ENCODE measurements at regions not wholly inside any gene's neighbourhood (a gene's known extent, or its start where the extent isn't known, plus 50 kb on each side); places are given as distances from the start of the nearest gene placed in this dataset.

DNA sequence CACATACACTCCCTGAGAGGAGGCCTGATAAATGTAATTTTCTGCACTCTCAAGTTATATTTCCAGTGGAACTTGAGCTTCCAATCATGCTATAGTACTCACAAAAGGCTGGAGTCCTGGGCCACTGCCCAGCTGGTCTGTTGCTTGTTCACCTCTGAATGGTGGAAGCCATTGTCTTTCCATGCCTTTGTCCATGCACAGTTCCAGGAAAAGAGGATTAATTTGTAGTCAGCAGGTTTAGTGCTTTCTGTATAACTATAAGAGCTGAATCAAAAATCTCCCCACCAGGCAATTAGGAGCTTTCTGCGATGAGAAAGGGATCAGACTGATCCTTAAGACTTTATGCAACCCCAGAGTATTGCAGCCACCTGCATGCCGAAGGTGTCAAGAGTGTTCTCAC lies 195.4 kb upstream of the PGRMC2 start:
- H3K4me1 ChIP-seq (ENCODE audit: insufficient read depth, low read length): no peaks in the 10 kb centered on the region
- no peaks in the 10 kb centered on the region for H3K36me3 ChIP-seq (ENCODE audit: insufficient read depth, low read length)
- no peak overlapping the region for H3K9ac ChIP-seq (ENCODE audit: low read depth, low read length)
- no peaks in the 10 kb centered on the region for H3K9me3 ChIP-seq (ENCODE audit: control insufficient read depth, insufficient read depth, low read length)

DNA sequence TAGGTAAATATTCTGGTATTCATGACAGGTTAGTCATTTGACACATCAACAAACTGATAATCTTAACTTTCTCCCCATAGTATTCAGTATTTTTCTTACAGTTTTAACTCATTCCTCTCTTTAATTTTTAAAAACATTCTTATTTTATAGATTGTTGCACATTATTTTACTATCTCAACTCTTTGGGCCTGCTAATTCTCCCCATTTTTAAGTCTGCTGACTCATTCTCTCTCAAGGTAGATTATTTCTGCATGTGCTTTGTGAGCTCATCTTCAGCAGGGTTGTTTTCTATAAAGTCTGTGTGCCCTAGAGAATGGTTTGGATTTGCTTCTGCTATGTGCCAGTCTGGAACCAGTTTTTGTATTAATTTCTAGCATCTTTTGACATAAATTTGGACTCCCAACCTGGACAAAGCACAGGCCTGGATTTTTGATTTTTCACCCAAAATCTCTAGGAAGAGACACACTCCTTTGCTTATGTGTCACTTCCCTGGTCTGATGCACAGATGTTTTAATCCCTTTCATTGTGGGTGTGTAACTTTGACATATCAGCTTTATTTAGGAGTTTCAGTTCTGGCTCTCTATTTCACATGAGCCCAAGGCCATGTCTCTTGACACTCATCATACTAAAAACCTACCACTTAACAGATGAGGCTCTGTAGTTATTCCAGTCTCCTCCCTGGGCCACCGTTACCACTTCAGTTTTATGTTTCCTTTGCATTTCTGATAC lies 194.3 kb upstream of the PGRMC2 start:
- H3K36me3 ChIP-seq (ENCODE audit: insufficient read depth, low read length): no peaks in the 10 kb centered on the region
- no peak overlapping the region for H3K9ac ChIP-seq (ENCODE audit: low read depth, low read length)
- H3K4me1 ChIP-seq (ENCODE audit: insufficient read depth, low read length): no peaks in the 10 kb centered on the region
- H3K9me3 ChIP-seq (ENCODE audit: control insufficient read depth, insufficient read depth, low read length): no peaks in the 10 kb centered on the region

DNA sequence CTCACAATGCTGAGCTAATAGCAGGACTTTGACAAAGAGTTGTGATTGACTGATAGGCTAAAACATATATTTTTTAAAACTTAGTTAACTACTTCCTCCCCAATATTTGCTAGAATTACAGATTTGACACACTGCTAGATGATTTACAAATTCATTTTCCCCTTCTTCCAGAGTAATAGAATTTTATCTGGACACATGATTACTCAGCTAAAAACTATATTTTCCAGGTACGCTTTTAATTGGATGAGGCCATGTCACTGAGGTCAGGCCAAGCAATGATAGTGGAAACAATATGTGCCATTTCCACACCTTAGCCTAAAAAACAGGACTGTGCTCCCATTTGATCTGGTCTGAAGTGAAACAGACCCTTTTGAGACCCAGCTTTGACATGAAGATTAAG lies 193.3 kb upstream of the PGRMC2 start:
- Histone ChIP-seq H3K9ac (ENCODE audit: low read depth, low read length) (no peak overlapping the region), H3K4me1 (ENCODE audit: insufficient read depth, low read length) (no peaks in the 10 kb centered on the region), H3K9me3 (ENCODE audit: control insufficient read depth, insufficient read depth, low read length) (no peaks in the 10 kb centered on the region), H3K36me3 (ENCODE audit: insufficient read depth, low read length) (no peaks in the 10 kb centered on the region)

DNA sequence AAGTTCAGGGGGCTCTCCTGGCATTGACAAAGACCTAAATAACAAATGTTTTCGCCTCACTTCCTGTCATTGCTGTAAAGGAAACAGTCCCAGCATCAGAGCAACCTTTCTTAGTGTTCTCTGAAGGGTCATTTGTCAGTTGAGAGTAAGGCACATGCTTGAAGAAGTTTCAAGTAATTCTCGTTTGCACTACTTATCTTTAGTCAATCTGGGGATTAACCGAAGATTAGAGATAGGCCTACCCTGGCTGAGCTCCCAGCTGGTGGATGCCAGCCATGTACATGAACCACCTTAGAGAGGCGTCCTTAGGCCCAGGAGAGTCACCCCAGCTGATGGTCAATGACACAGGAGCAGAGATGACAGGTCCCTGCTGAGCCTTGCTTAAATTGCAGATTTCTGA lies 189.9 kb upstream of the PGRMC2 start:
- Histone ChIP-seq H3K9ac (ENCODE audit: low read depth, low read length) (no peak overlapping the region), H3K4me1 (ENCODE audit: insufficient read depth, low read length) (no peaks in the 10 kb centered on the region), H3K9me3 (ENCODE audit: control insufficient read depth, insufficient read depth, low read length) (no peaks in the 10 kb centered on the region), H3K36me3 (ENCODE audit: insufficient read depth, low read length) (no peaks in the 10 kb centered on the region)

DNA sequence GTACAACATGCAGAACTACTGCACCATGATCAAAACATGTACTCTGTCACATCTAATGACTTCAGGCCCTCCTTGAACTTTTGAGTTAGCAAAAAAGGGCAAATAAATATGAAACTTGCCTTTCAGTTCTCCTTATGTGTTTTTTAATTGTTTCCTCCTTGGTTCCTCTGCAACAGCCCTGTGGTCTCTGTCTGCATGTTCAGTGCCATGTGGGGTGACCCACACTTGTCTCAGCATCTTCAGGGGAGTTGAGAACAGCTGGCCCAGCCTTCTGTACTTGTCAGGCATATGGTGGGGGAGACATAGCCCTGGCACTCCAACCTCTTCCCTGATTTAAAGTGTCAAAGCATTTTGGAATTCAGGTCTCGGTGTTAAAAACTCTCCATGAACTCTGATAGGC lies 188.0 kb upstream of the PGRMC2 start:
- no peaks in the 10 kb centered on the region for H3K4me1 ChIP-seq (ENCODE audit: insufficient read depth, low read length)
- no peaks in the 10 kb centered on the region for H3K36me3 ChIP-seq (ENCODE audit: insufficient read depth, low read length)
- no peaks in the 10 kb centered on the region for H3K9me3 ChIP-seq (ENCODE audit: control insufficient read depth, insufficient read depth, low read length)
- H3K9ac ChIP-seq (ENCODE audit: low read depth, low read length): no peak overlapping the region

DNA sequence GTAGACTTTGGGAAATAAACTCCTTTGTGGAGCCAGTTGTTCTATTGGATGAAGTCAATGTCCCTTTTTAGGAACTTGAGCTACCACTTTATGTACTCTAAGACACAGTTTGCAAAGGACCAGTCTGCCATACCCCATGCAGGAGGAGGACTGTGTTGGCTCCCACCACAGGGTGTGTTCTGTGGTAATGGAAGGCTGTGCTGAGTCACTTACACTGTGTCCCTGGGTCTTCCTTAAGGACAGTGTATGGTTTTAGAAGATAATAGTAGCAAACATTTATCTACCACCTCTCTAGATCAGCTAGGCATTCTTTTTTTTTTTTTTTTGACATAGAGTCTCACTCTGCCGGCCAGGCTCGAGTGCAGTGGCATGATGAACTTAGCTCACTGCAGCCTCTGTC lies 184.0 kb upstream of the PGRMC2 start:
- Histone ChIP-seq H3K4me1 (ENCODE audit: insufficient read depth, low read length) (no peaks in the 10 kb centered on the region), H3K9me3 (ENCODE audit: control insufficient read depth, insufficient read depth, low read length) (no peaks in the 10 kb centered on the region), H3K9ac (ENCODE audit: low read depth, low read length) (no peak overlapping the region), H3K36me3 (ENCODE audit: insufficient read depth, low read length) (no peaks in the 10 kb centered on the region)

DNA sequence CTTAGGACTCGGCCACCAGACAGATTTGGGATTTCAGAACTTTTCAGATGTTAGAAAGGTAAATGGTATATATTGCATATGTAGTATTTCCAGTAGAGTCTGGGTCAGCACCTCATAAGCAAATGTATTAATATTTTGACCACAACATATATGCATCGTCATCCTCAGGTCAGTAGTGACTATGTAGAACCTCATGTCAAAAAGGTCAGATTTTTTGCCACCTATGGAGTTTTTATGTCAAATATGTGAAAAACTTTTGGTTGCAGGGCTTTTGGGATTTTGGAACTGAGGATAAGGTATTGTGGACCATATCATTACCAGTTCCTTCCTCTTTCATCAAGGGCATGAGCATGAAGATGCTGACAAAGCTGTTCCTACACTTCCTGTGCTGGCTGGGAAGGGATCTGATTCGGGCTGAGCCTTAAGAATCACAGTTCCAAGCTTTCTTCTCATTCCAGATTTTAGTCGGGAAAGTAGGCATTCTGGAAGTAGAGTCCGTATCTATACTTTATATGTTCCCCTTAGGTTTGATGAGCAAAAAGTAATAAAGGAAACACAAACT lies 183.0 kb upstream of the PGRMC2 start:
- Histone ChIP-seq H3K9me3 (ENCODE audit: control insufficient read depth, insufficient read depth, low read length) (no peaks in the 10 kb centered on the region), H3K36me3 (ENCODE audit: insufficient read depth, low read length) (no peaks in the 10 kb centered on the region), H3K9ac (ENCODE audit: low read depth, low read length) (no peak overlapping the region), H3K4me1 (ENCODE audit: insufficient read depth, low read length) (no peaks in the 10 kb centered on the region)

DNA sequence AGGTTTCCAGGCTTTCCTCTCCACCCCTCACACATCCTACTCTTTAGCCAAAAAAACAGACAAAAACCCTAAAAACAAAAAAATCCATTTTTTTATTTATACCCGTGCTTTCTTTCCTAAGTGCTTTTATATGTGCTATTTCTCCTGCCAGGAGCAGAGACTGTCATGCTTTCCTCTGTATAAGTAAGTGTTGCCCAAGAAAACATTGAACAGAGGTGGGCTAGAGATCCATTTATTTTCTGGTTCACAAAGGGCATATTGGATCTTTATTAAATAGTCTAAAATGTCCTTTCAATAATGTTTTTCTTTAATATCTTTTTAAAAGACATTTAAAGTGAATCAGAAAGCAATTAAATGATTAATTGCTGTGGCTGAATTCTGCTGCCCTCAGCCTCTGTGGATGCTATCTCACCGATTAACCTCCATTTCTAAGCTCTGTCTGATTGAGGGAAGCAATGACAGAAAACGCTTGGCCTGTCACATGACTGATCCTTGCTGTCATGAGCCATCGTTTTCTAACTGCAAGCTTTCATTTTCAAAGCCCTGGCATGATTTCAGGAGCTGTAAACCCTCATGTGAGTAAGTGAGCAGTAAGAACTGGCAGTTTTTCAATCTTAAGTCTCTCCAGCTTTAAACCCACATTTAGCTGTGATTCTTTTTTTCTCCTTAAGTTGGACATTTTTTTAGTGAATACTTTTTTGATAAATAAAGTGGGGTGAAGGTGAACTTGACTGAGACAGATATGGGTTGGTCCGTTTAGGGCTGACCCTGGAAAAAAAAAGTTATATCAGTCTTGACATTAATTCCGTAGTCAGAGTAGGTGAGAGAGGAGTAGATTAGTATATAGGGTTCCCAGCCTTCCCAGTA lies 180.7 kb upstream of the PGRMC2 start:
- no peaks in the 10 kb centered on the region for H3K4me1 ChIP-seq (ENCODE audit: insufficient read depth, low read length)
- H3K9ac ChIP-seq (ENCODE audit: low read depth, low read length): no peak overlapping the region
- H3K36me3 ChIP-seq (ENCODE audit: insufficient read depth, low read length): no peaks in the 10 kb centered on the region
- H3K9me3 ChIP-seq (ENCODE audit: control insufficient read depth, insufficient read depth, low read length): no peaks in the 10 kb centered on the region

DNA sequence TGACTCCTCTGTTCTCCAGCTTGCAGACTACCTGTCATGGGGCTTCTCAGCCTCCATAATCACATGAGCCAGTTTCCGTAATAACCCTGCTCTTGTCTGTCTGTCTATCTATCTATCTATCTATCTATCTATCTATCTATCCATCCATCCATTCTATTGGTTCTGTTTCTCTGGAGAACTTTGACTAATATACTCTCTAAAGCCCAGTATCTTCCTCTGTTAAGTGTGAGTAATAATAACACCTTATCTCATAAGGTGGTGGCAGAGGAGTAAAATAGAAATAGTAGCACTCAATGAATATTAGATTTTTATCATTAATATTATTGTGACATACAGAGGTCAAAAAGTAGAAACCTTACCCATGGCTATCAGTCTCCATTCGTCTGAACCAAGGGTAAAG lies 177.9 kb upstream of the PGRMC2 start:
- Histone ChIP-seq H3K9me3 (ENCODE audit: control insufficient read depth, insufficient read depth, low read length) (no peaks in the 10 kb centered on the region), H3K4me1 (ENCODE audit: insufficient read depth, low read length) (peaks cover 14% of the 10 kb centered on the region), H3K9ac (ENCODE audit: low read depth, low read length) (no peak overlapping the region), H3K36me3 (ENCODE audit: insufficient read depth, low read length) (no peaks in the 10 kb centered on the region)

DNA sequence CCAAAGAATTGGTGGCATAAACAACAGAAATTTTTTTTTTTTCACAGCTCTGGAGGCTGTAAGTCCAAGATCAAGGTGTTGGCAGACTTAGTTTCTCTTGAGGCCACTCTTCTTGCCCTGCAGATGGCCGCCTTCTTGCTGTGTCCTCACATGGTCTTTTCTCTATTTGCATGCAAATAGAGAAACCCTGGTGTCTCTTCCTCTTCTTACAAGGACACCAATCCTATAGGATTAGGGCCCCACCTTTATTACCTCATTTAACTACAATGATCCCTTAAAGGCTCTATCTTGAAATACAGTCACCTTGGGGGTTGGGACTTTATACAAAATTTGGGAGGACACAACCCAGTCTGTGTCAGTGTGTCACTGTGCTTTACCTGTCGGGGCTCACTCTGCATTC lies 175.4 kb upstream of the PGRMC2 start:
- Histone ChIP-seq H3K9me3 (ENCODE audit: control insufficient read depth, insufficient read depth, low read length) (no peaks in the 10 kb centered on the region), H3K4me1 (ENCODE audit: insufficient read depth, low read length) (peaks cover 14% of the 10 kb centered on the region), H3K36me3 (ENCODE audit: insufficient read depth, low read length) (no peaks in the 10 kb centered on the region), H3K9ac (ENCODE audit: low read depth, low read length) (no peak overlapping the region)

DNA sequence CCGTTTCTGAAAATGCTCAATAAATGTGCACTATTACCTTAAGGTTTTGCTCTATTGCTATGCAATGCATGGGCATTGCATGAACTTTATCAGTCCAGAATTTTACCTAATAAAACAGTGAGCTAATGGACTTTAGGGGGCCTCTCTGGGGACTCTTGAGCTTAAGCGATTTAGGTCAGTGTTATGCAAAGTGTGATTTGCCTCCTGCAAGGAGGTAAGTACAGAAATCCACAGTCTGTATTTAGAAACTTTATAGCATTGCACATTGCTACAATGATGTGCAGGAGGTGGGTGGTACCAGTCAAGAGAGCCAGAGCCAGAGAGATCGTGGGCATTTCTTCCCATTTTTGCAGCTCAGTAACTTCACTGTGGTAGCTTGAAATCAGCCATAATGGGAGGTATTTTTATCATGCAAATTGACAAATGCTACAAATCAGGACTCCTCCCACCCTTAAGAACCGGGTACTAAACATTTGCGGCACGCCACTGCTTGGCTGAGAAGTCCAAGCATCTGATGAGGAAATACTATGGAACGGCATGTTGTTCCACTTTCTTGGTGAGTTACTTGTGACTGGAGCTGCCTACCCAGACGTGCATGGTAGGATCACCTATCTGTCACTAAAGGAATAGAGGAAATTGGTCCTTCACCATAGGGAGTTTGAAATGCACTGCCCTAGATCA lies 174.6 kb upstream of the PGRMC2 start:
- Histone ChIP-seq H3K9me3 (ENCODE audit: control insufficient read depth, insufficient read depth, low read length) (no peaks in the 10 kb centered on the region), H3K9ac (ENCODE audit: low read depth, low read length) (no peak overlapping the region), H3K4me1 (ENCODE audit: insufficient read depth, low read length) (peaks cover 14% of the 10 kb centered on the region), H3K36me3 (ENCODE audit: insufficient read depth, low read length) (no peaks in the 10 kb centered on the region)

DNA sequence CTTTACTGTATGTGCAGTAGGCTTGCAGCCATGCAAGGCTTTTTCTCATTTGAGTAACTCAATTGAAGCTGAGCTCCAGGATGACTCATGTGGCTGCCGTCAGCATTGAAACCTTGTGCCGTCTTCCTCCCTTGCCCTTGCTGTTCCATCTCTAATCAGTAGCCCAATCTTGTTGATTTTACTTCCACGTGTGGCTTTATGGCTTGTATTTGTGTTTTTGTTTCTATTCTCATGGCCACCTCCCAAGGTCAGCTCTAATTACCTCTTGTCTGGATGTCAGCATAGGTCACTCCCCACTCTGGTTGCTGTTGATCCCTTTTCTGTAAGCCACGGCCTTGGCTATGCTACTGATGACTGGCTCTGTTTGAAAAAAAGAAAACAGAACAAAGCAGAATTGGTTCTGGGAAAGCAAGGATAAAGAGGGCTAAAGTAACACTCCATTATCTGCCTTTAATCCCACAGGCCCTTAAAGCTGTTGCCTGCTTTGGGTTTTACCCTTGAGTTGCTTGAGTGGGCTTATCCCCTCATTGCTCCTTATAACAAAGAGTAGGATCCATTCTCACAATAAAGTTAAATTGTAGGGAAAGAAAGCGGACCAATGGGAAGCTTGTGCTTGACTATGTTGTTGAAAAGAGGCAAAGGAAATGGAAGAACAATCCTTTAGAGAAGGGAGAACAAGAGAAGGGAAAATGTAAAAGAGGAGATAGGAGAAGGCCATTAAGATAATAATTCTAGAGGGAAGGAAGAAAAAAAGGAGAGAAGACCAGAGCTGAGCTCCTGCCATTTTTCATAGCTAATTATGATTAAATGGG lies 173.9 kb upstream of the PGRMC2 start:
- Histone ChIP-seq H3K4me1 (ENCODE audit: insufficient read depth, low read length) (peaks cover 14% of the 10 kb centered on the region), H3K9me3 (ENCODE audit: control insufficient read depth, insufficient read depth, low read length) (no peaks in the 10 kb centered on the region), H3K36me3 (ENCODE audit: insufficient read depth, low read length) (no peaks in the 10 kb centered on the region), H3K9ac (ENCODE audit: low read depth, low read length) (no peak overlapping the region)

DNA sequence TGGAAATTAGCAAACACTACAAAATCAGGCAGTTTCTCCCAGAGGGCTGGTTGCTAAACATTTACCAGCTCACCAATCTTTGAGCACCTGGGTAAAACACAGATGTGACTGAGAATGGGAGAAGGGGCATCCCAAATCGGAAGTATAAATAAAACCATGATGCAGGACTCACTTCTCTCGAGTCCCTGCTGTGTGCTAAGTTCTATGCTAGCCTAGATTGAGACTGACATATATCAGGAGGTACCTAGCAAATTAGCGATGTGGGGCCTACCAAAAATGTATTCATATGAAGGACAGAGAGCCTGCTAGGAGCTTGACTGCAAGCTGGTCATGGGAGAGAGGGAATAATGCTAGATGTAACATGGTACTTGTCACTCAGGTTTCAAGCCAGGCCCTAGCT lies 171.9 kb upstream of the PGRMC2 start:
- no peaks in the 10 kb centered on the region for H3K36me3 ChIP-seq (ENCODE audit: insufficient read depth, low read length)
- H3K4me1 ChIP-seq (ENCODE audit: insufficient read depth, low read length): peaks cover 19% of the 10 kb centered on the region
- H3K9ac ChIP-seq (ENCODE audit: low read depth, low read length): no peak overlapping the region
- H3K9me3 ChIP-seq (ENCODE audit: control insufficient read depth, insufficient read depth, low read length): no peaks in the 10 kb centered on the region

DNA sequence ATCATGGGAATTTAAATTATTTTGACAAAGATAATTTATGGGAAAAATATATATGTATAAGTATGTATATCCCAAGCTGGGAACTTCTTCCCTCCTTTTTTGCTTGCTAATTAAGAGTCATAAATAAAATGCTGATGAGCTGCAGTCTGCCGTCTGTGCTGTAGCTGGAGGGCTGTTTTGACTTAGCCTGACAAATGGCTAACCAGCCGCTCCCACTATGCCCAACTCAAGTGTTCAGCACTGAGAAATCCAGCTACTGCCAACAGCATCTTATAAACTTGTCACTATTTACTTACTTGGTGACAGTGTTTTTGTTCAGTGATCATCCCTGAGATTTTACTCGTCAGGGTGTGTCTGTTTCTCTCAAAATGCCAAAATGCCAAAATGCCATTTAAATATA lies 171.2 kb upstream of the PGRMC2 start:
- Histone ChIP-seq H3K36me3 (ENCODE audit: insufficient read depth, low read length) (no peaks in the 10 kb centered on the region), H3K9me3 (ENCODE audit: control insufficient read depth, insufficient read depth, low read length) (no peaks in the 10 kb centered on the region), H3K9ac (ENCODE audit: low read depth, low read length) (no peak overlapping the region), H3K4me1 (ENCODE audit: insufficient read depth, low read length) (peaks cover 21% of the 10 kb centered on the region)
